Activated CD4-positive, alpha-beta T cell treated with anti-CD3 and anti-CD28 coated beads, Interleukin-2, amount 50 U/mL, for 48 hours (primary cell): ENCODE measurements at regions not wholly inside any gene's neighbourhood (a gene's known extent, or its start where the extent isn't known, plus 50 kb on each side); places are given as distances from the start of the nearest gene placed in this dataset.
"Not testable (repeated sequence)": the region's sequence is repeated elsewhere in the genome, so short reads cannot be mapped to it uniquely, and the experiment has no call there.

Experiments used
- DNase-seq, 2 experiments: peaks; one replicate each; pipeline ENCODE4 v3.0.0-alpha.2; 2020

DNA sequence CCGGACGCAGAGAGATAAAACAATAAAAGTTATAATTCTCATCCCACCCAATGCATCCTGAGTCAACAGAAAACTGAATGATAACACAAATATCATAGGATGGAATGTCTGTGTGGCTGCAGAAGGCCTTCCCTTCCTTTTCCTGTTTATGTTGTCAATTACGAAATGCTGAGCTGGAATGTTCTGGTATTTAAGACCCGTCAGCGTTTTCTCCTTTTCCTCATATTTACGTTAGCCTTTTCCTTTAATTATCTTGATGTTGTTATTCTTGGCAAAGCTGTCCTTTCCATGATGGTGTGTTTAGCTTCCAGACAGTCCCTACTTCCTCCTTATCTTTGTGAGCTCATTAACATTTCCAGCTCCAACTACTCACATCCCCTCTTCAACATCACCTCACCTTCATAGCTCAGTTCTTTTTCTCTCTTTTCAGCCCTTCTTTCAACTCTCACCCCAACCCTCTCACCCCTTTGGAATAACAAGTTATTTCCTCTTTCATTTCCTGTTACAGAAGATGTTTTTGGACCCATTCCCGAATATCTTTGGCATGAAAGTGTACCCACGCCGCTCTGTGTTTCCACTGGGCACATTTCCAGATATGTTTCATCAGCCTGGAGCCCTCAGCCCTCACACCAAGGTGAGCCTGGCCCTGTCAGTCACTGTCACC lies 221.6 kb downstream of the NR2F1-AS1 start:
- DNase-seq, result no peak

DNA sequence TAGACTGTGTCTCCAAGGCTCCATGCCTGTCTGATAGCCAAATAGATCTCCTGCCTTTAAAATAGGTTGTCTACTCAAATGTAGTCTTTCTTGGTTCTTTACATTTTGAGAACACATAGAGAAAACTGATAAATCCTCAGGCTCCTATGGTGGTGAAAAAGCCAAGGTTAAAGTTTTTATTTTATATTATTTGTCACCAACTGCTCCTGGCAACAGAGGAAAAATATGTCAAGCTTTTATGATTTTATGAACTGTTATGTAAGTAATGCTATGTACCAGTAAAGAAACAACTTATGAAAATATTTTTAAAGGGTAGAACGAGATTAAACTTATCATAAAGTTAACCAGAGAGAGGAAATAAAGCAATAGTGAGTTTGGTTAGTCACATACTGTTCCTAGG lies 222.8 kb downstream of the NR2F1-AS1 start:
- DNase-seq, result no peak

- no peak for DNase-seq
These were observed 223.3 kb downstream of the NR2F1-AS1 start for GRCh38 chr5:93357686-93358085.

DNA sequence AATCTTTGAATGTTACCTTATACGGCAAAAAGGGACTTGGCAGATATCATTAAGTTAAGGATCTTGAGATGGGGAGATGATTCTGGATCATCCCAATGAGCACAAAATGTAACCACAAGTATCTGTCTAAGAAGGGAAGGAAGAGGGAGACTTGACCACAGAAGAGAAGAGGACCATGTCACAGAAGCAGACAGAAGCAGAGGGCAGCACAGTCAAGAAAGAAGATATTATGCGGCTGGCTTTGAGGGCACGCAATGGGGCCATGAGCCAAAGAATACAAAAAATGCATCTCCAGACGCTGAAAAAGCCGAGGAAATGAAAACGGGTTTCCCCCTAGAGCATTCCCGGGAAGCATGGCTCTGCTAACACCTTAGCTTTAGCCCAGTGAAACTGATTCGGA lies 225.3 kb downstream of the NR2F1-AS1 start:
- DNase-seq, result no peak

GRCh38 chr5:93352186-93352585 lies 228.8 kb downstream of the NR2F1-AS1 start:
- DNase-seq, result no peak

DNA sequence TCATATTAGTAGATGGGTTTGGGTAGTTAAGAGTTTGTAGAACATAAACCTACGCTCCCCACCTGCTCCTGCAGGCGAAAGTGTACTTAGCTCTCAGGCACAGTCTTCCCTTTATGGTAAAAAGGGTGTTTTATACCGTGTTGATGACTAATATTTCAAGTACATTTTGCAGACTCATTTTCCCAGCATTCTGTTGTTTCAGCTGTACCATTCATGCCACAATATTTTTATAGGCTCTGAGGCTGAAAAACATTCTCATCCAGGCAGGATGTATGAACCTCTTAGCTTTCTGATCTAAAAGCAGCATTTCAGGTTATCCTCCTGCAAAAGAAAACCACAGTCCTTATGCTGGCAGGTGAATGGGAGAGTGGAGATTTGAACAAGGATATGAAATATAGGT lies 231.4 kb downstream of the NR2F1-AS1 start:
- no peak for DNase-seq

GRCh38 chr5:93348231-93348630 lies 232.8 kb downstream of the NR2F1-AS1 start:
- no peak for DNase-seq

DNA sequence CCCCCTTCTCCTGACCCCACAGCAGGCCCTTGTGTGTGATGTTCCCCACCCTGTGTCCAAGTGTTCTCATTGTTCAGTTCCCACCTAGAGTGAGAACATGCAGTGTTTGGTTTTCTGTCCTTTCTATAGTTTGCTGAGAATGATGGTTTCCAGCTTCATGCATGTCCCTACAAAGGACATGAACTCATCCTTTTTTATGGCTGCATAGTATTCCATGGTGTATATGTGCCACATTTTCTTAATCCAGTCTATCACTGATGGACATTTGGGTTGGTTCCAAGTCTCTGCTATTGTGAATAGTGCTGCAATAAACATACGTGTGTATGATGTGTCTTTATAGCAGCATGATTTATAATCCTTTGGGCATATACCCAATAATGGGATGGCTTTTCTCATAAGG lies 234.2 kb downstream of the NR2F1-AS1 start:
- DNase-seq, result not testable (repeated sequence)

DNA sequence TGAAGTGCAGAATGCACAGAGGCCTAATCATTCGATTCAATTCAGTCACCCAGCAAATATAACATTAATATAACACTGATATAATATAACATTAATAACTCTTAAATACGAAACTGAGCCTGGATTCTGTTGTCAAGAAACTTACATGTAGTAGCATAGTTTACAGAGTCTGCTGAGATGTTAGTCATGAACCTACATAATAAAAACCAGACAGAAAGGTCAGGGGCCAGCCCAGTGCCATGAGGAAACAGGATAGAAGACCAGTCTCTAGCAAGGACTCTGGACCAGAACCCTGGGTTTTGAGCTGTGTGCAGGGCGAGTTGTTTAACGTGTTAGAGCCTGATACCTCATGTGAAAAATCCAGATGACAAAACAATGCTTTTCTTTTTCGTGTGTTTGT lies 234.7 kb downstream of the NR2F1-AS1 start:
- no peak for DNase-seq

DNA sequence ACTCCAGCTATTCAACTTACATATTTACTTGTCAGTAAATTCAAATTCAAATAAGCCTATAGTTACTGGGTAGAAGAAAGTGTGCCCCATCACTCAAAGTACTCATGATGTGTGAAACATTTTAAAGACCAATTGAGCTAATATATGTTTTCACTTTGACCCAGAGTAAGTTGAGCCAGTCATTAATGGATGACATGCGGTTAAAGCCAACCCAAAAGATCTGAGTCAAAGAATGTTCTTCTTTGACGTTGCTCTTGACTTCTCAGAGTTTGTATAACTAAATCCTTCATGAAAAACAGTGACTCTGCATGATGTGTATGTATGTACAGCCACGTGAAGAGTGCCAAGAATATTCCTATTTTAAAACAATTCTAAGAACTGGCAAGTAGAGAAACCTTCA lies 237.4 kb downstream of the NR2F1-AS1 start:
- no peak for DNase-seq

- no peak for DNase-seq
These were observed 238.4 kb downstream of the NR2F1-AS1 start for GRCh38 chr5:93342563-93343061.

DNA sequence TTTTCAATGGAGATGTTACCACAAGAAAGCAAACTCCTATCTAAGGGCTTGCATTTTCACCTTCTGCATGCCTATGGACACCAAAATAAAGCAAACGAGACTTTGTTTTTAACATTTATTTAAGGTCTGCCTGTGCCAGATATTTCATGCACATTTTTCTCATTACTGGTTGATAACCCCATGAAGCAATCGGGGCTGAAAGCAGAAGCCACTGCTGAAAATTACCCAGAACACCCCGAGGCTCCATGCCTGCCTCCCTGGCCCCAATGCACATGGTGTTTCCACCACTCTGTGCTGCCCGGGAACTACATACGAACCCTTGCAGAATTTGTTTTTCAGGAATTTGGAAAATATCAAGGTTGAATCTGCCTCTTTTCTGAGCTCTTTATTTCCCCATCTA lies 240.1 kb downstream of the NR2F1-AS1 start:
- DNase-seq, result no peak

GRCh38 chr5:93337138-93337537 lies 243.9 kb downstream of the NR2F1-AS1 start:
- no peak for DNase-seq

GRCh38 chr5:93336330-93337110 lies 244.5 kb downstream of the NR2F1-AS1 start:
- no peak for DNase-seq

DNA sequence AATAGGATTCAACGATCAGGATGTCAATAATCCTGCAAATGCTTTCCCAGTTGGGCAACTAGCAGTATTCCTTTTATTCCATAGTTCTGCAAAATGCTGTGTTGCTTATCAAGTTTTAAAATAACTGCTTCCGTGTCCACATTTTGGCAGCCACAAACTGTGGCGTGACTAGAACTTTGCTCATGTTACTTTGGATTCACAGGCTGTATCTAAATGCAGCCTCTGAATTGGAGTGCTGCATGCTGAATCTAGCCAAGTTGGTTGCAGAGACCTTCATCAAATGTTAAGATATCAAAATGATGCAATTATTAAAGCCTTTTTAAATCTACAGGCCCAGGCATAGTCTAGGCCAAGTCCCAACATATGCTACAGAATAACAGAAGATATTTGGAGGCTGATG lies 249.2 kb downstream of the NR2F1-AS1 start:
- no peak for DNase-seq

- no peak for DNase-seq
These were observed 249.8 kb downstream of the NR2F1-AS1 start for GRCh38 chr5:93331241-93331640.

- DNase-seq, result no peak
These were observed 250.5 kb downstream of the NR2F1-AS1 start for GRCh38 chr5:93330506-93330905.

DNA sequence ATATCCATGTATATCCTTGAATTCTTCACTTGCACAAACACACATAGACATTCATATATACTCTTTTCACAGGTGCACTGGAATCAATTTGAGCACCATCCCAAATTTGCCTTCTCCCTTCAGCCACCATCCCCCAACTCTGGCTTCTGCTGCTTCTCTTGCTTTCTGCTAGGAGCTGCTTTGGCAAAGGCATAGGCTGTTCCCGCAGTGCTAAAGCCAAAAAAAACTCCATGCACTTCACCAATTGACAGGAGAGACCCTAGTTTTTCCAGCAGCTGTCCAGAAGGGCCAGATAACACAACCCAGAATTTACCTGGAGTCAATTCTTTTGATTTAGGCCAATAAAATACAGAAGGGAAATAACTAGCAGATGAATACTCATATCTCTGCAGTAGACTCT lies 251.3 kb downstream of the NR2F1-AS1 start:
- DNase-seq, result no peak

DNA sequence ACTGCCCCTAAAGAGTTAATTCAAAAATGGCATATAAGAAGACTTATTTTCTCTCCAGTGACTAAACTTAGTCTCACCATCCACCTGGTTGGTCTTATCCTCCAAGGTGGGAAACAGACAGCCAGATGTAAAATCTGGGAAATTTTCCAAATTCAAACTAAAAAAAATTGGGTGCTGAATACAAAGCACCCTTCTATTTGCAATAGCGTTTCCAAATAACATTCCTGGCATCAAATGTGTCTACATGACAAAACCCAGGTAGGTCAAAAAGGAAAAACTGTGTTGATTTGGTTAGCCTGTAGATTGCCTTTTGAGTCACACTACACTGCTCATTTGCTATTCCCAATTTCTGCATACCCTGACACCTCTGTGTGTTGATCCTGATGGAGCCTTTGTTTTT lies 252.2 kb downstream of the NR2F1-AS1 start:
- DNase-seq, result no peak

DNA sequence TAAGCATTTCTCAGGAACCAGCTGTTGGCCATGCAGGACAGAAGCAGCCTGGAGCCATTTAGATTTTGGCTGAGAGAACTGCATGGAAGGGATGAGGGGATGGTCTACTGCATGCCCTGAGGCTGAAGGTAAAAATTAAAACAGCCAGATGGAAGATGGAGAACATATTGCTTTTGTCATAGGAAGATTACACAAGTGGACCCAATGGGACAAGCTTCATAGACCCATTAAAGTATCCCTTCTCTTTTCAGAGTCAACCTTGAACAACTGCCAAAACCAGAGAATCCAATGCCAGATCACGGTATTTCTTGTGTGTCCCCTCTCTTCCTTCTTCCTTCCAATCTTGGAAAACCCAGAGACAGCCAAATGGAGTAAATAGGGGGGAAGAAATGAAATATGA lies 253.4 kb downstream of the NR2F1-AS1 start:
- no peak for DNase-seq

DNA sequence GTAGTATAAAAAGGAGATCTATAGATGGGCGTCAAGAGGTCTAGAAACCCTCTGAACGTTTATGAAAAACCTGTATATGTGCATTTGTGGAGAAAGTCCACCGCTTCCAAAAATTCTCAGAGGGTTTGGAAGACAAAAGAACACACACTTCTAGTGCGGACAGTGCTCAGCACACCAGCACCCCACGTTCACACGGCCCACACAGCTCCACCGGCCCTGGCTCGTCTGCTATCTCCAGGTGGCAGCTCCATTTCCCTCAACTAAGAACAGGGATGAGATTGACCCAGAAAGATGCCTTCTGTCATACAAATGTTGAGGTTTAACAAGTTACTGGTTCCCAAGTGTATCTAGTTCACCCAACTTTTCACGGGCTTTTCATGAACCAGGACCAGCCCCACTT lies 255.1 kb downstream of the NR2F1-AS1 start:
- DNase-seq, result no peak

GRCh38 chr5:93322974-93323860 lies 257.8 kb downstream of the NR2F1-AS1 start:
- no peak for DNase-seq

DNA sequence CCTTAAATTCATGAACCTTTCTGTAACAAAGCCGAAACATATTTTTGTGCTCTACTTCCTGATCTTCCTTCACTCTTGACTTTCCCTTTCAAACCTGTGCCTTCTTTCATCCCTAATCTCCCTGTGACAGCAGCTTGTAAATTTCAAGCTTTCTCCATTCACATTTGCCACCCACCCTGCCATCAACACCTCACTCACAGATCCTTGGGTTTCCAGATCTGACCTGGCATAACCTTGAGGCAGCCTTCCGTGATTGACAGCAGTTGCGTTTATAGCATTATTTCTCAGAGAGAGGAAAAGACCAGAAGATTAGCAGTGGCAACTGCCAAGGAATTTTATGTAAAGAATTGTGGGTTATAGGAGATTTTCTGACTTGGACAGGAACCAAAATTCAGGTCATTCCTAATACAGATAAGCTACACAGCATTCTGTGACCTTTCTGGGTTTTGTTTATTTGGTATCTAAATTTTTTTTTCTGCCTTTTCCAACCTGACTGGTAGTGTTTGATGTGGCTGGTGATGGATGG lies 260.0 kb downstream of the NR2F1-AS1 start:
- DNase-seq, result no peak
